Mesendoderm (in vitro differentiated cells): ENCODE measurements at regions not wholly inside any gene's neighbourhood (a gene's known extent, or its start where the extent isn't known, plus 50 kb on each side); places are given as distances from the start of the nearest gene placed in this dataset. TPM values are rescaled to one million over a fixed set of nuclear protein-coding genes. Genes with fewer than 3 reads are reported as not detected.

ENCODE experiments used
- DNase-seq: peaks from one replicate; pipeline ENCODE4 v3.0.0; 2013
- H2AK5ac ChIP-seq: 2 replicates; pipeline ENCODE4 v1.6.1; 2013; ENCODE audit warnings: low read length, inconsistent platforms
- H2BK120ac ChIP-seq: 2 replicates; pipeline ENCODE4 v1.6.1; 2013; ENCODE audit warnings: low read depth, mild to moderate bottlenecking, low read length, moderate library complexity, mixed read lengths
- H2BK15ac ChIP-seq: replicated peaks from 2 replicates; pipeline ENCODE4 v1.6.1; 2013; ENCODE audit warnings: low read depth, mild to moderate bottlenecking, moderate library complexity
- H2BK5ac ChIP-seq: 2 replicates; pipeline ENCODE4 v1.6.1; 2013; ENCODE audit warnings: low read length, inconsistent platforms
- H3K18ac ChIP-seq: 2 replicates; pipeline ENCODE4 v1.6.1; 2013; ENCODE audit warnings: mild to moderate bottlenecking, low read length, mixed read lengths
- H3K23ac ChIP-seq: one replicate; pipeline ENCODE4 v1.6.1; 2013; ENCODE audit warnings: low read length
- H3K27ac ChIP-seq: 2 replicates; pipeline ENCODE4 v1.5.1; 2013; ENCODE audit warnings: low read depth, mild to moderate bottlenecking, inconsistent platforms, low read length, moderate library complexity
- H3K27me3 ChIP-seq: 2 replicates; pipeline ENCODE4 v1.6.1; 2013; ENCODE audit warnings: low read length, control low read depth, mild to moderate bottlenecking, inconsistent platforms; ENCODE audit not compliant: insufficient read depth, poor library complexity
- H3K36me3 ChIP-seq: 2 replicates; pipeline ENCODE4 v1.6.1; 2013; ENCODE audit warnings: low read length, inconsistent platforms; ENCODE audit not compliant: control insufficient read depth, insufficient read depth
- H3K4ac ChIP-seq: one replicate; pipeline ENCODE4 v1.6.1; 2013; ENCODE audit warnings: low read depth, mild to moderate bottlenecking, low read length, moderate library complexity
- H3K4me1 ChIP-seq: 2 replicates; pipeline ENCODE4 v1.6.1; 2013; ENCODE audit warnings: low read depth, low read length, inconsistent platforms; ENCODE audit not compliant: control insufficient read depth
- H3K4me2 ChIP-seq: 2 replicates; pipeline ENCODE4 v1.6.1; 2013; ENCODE audit warnings: low read length
- H3K4me3 ChIP-seq: 2 replicates; pipeline ENCODE4 v1.5.1; 2013; ENCODE audit warnings: mild to moderate bottlenecking, low read length
- H3K56ac ChIP-seq: one replicate; pipeline ENCODE4 v1.6.1; 2013; ENCODE audit warnings: low read length
- H3K79me1 ChIP-seq: 2 replicates; pipeline ENCODE4 v1.6.1; 2013; ENCODE audit warnings: low read length, inconsistent platforms
- H3K79me2 ChIP-seq: 2 replicates; pipeline ENCODE4 v1.6.1; 2013; ENCODE audit warnings: mild to moderate bottlenecking, low read length; ENCODE audit not compliant: control insufficient read depth, insufficient read depth
- H3K9ac ChIP-seq: 2 replicates; pipeline ENCODE4 v1.6.1; 2013; ENCODE audit warnings: low read length, inconsistent platforms
- H4K5ac ChIP-seq: one replicate; pipeline ENCODE4 v1.6.1; 2013; ENCODE audit warnings: low read length
- H4K8ac ChIP-seq: one replicate; pipeline ENCODE4 v1.6.1; 2013; ENCODE audit warnings: low read depth, mild to moderate bottlenecking, control low read depth, low read length, moderate library complexity
- WGBS: extraction: QIAGEN DNeasy Blood & Tissue Kit; methylation state at CpG from one replicate; pipeline ENCODE4 v1.1.7; 2013; ENCODE audit warnings: low lambda C conversion rate, missing lambda C conversion rate; ENCODE audit not compliant: insufficient coverage; ENCODE audit errors: extremely low coverage; 5-methylcytosine and 5-hydroxymethylcytosine counted together
- small RNA-seq: library from polyadenylated mRNA; stranded (forward); fragments of <200 nt; extraction: miRNeasy Mini kit (QIAGEN cat#:217004); gene quantifications from one replicate; pipeline ENCODE3, GENCODE V24; 2013; ENCODE audit not compliant: insufficient read depth

DNA sequence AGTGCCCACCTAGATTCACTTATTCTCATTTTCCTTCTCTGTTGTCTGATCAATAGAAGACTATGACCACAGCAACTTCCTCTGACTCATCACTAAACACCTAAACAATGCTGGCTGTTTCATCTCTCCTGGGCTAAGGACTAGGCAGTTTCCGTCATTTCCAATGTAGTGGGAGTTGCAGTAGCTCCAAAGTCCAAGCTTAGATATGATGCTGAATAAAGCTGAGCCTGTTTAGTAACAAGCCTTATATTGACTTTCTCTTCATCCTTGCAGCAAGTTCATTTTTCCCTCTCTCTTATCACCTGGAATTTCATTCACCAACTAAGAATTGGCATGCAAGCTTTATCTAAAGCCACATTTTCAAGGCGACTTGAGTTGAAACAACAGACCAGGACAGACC is 53.5 kb upstream of the PCDH9 start:
- H2AK5ac ChIP-seq: no peak overlapping the region
- no peak overlapping the region for H3K18ac ChIP-seq
- no peaks in the 10 kb centered on the region for H3K27me3 ChIP-seq
- H3K9ac ChIP-seq: no peak overlapping the region
- no peak overlapping the region for H3K27ac ChIP-seq
- H4K5ac ChIP-seq: no peak overlapping the region
- no peak overlapping the region for H3K4ac ChIP-seq
- no peak overlapping the region for H3K4me2 ChIP-seq
- no peaks in the 10 kb centered on the region for H3K4me1 ChIP-seq
- H4K8ac ChIP-seq: no peak overlapping the region
- H2BK15ac ChIP-seq: no peak overlapping the region
- H3K23ac ChIP-seq: no peak overlapping the region
- no peaks in the 10 kb centered on the region for H3K79me2 ChIP-seq
- no peaks in the 10 kb centered on the region for H3K79me1 ChIP-seq
- no peak overlapping the region for H2BK120ac ChIP-seq
- H3K36me3 ChIP-seq: no peaks in the 10 kb centered on the region
- DNase-seq: peak; percentile 19
- WGBS: no CpG with 5 or more reads among the region's 2 CpGs
- H3K4me3 ChIP-seq: no peak overlapping the region
- no peak overlapping the region for H3K56ac ChIP-seq
- H2BK5ac ChIP-seq: no peak overlapping the region

DNA sequence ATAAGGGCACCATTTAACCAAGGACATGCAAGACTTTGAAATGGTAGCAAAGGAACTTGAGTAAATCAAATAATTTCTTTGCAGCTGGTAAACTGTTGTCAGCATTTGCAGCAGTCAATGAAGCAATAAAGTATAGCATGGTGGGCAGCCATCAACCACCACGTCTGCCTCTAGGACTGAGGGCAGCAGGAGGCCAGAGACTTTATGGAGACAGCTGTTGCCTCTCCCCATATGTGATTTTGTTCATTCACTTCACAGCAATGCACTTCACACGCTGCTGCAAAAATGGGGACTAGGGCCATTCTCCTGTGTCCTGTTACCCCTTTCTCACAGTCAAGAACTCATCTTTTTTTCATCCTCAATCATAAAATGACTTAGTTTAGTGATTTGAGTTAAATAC is 51.3 kb upstream of the PCDH9 start:
- no CpG with 5 or more reads among the region's 2 CpGs for WGBS
- Histone ChIP-seq H3K36me3 (no peaks in the 10 kb centered on the region), H4K5ac (no peak overlapping the region), H2AK5ac (no peak overlapping the region), H3K79me2 (no peaks in the 10 kb centered on the region), H2BK15ac (no peak overlapping the region), H3K79me1 (no peaks in the 10 kb centered on the region), H3K4me1 (no peaks in the 10 kb centered on the region), H2BK5ac (no peak overlapping the region), H3K23ac (no peak overlapping the region), H3K9ac (no peak overlapping the region), H3K27me3 (no peaks in the 10 kb centered on the region), H2BK120ac (no peak overlapping the region), H3K4me2 (no peak overlapping the region), H3K4ac (no peak overlapping the region), H4K8ac (no peak overlapping the region), H3K18ac (no peak overlapping the region), H3K27ac (no peak overlapping the region), H3K4me3 (no peak overlapping the region), H3K56ac (no peak overlapping the region)
- DNase-seq: no peak

Small RNAs in the stretch of these regions (small RNA-seq; reads per million reads assigned to genes)
- gene RN7SL761P (not detected), gene RPL37P21 (not detected), gene RPS3AP52 (not detected), gene SNRPFP3 (not detected)
